OCI-LY3 (cell line): ENCODE measurements at regions not wholly inside any gene's neighbourhood (a gene's known extent, or its start where the extent isn't known, plus 50 kb on each side); places are given as distances from the start of the nearest gene placed in this dataset.

Experiments
- H2AFZ ChIP-seq: fragments of 200-600, 300-600 bp; shearing (Covaris generic); 2 replicates; pipeline ENCODE4 v1.6.0; 2014; ENCODE audit warnings: antibody characterized with exemption, low read depth, low read length
- H3K27ac ChIP-seq: fragments of 200-600, 300-600 bp; sonication (generic); 2 replicates; pipeline ENCODE4 v1.5.1; 2014; ENCODE audit warnings: mild to moderate bottlenecking, low read length, moderate library complexity, mixed read lengths
- H3K27me3 ChIP-seq: fragments of 200-600, 300-600 bp; sonication (generic); 2 replicates; pipeline ENCODE4 v1.6.1; 2014; ENCODE audit warnings: low read depth, low read length, mixed read lengths
- H3K36me3 ChIP-seq: fragments of 200-600, 300-600 bp; sonication (generic); replicated peaks from 2 replicates; pipeline ENCODE3; 2014; ENCODE audit warnings: low read depth, low read length, mixed read lengths
- H3K4me1 ChIP-seq: fragments of 300-600, 200-600 bp; sonication (generic); 2 replicates; pipeline ENCODE4 v1.6.1; 2014; ENCODE audit warnings: low read length, mixed read lengths
- H3K4me2 ChIP-seq: fragments of 200-600, 300-600 bp; sonication (generic); 2 replicates; pipeline ENCODE4 v1.6.1; 2014; ENCODE audit warnings: low read length, mixed read lengths
- H3K4me3 ChIP-seq: fragments of 300-600, 200-600 bp; sonication (generic); 2 replicates; pipeline ENCODE4 v1.5.1; 2014; ENCODE audit warnings: antibody characterized with exemption, mild to moderate bottlenecking, low read length, moderate library complexity
- H3K79me2 ChIP-seq: fragments of 300-600, 200-600 bp; shearing (Covaris generic); 2 replicates; pipeline ENCODE4 v1.6.1; 2014; ENCODE audit warnings: mild to moderate bottlenecking, low read length, mixed read lengths
- H3K9ac ChIP-seq: fragments of 300-600, 200-600 bp; shearing (Covaris generic); 2 replicates; pipeline ENCODE4 v1.6.0; 2014; ENCODE audit warnings: mild to moderate bottlenecking, low read length, moderate library complexity
- H3K9me3 ChIP-seq: fragments of 200-600, 300-600 bp; shearing (Covaris generic); 2 replicates; pipeline ENCODE4 v1.6.1; 2014; ENCODE audit warnings: low read length, mixed read lengths; ENCODE audit not compliant: insufficient read depth
- H4K20me1 ChIP-seq: fragments of 200-600, 300-600 bp; sonication (generic); 2 replicates; pipeline ENCODE4 v1.6.1; 2016; ENCODE audit warnings: low read length, mixed read lengths; ENCODE audit not compliant: insufficient read depth
- CTCF ChIP-seq: fragments of 200-600, 300-600 bp; sonication (generic); IDR thresholded peaks from 2 replicates; pipeline ENCODE4 v1.5.1; 2014; ENCODE audit warnings: antibody characterized with exemption, low read length, low read depth
- EZH2phosphoT487 ChIP-seq: fragments of 200-600 bp; shearing (Covaris generic); IDR thresholded peaks from 2 replicates; pipeline ENCODE4 v1.6.1; 2018; ENCODE audit warnings: antibody characterized with exemption, mixed run types, low read depth

- Histone ChIP-seq H3K79me2 (no peaks in the 10 kb centered on the region), H3K4me1 (peaks cover 7% of the 10 kb centered on the region), H3K36me3 (no peaks in the 10 kb centered on the region), H3K27ac (no peak overlapping the region), H4K20me1 (no peaks in the 10 kb centered on the region), H3K9ac (no peak overlapping the region), H3K27me3 (no peaks in the 10 kb centered on the region), H3K4me2 (no peak overlapping the region), H3K4me3 (no peak overlapping the region), H3K9me3 (no peaks in the 10 kb centered on the region), H2AFZ (peak overlapping the region; percentile 75)
- TF ChIP-seq EZH2phosphoT487 (no peak), CTCF (no peak)
These were observed 668.5 kb downstream of the PCDH18 start for GRCh38 chr4:136863756-136864155.

GRCh38 chr4:136862653-136863052, 669.6 kb downstream of the PCDH18 start:
- Histone ChIP-seq H3K4me1 (peaks cover 7% of the 10 kb centered on the region), H3K36me3 (no peaks in the 10 kb centered on the region), H2AFZ (peak overlapping the region; percentile 3; the same call in 1 of the 2 replicates), H3K27me3 (no peaks in the 10 kb centered on the region), H4K20me1 (no peaks in the 10 kb centered on the region), H3K9ac (no peak overlapping the region), H3K79me2 (no peaks in the 10 kb centered on the region), H3K4me3 (no peak overlapping the region), H3K9me3 (no peaks in the 10 kb centered on the region), H3K27ac (no peak overlapping the region), H3K4me2 (no peak overlapping the region)
- TF ChIP-seq CTCF, result no peak
- no peak for TF ChIP-seq EZH2phosphoT487

- H2AFZ ChIP-seq, result no peak overlapping the region
- H3K79me2 ChIP-seq, result no peaks in the 10 kb centered on the region
- no peak overlapping the region for H3K9ac ChIP-seq
- H4K20me1 ChIP-seq, result no peaks in the 10 kb centered on the region
- H3K27ac ChIP-seq, result no peak overlapping the region
- no peak overlapping the region for H3K4me3 ChIP-seq
- TF ChIP-seq EZH2phosphoT487, result no peak
- no peak for TF ChIP-seq CTCF
- no peaks in the 10 kb centered on the region for H3K36me3 ChIP-seq
- peaks cover 7% of the 10 kb centered on the region for H3K4me1 ChIP-seq
- H3K9me3 ChIP-seq, result no peaks in the 10 kb centered on the region
- no peak overlapping the region for H3K4me2 ChIP-seq
- H3K27me3 ChIP-seq, result no peaks in the 10 kb centered on the region
These were observed 671.2 kb downstream of the PCDH18 start for GRCh38 chr4:136861091-136861490.

- no peak for TF ChIP-seq EZH2phosphoT487
- TF ChIP-seq CTCF, result no peak
- H3K27me3 ChIP-seq, result no peaks in the 10 kb centered on the region
These were observed 673.4 kb downstream of the PCDH18 start for GRCh38 chr4:136858903-136859302.

More at GRCh38 chr4:136858903-136859302, 673.4 kb downstream of the PCDH18 start:
- Histone ChIP-seq H3K36me3 (no peaks in the 10 kb centered on the region), H4K20me1 (no peaks in the 10 kb centered on the region), H3K27ac (no peak overlapping the region), H3K4me1 (peaks cover 3% of the 10 kb centered on the region), H3K9me3 (no peaks in the 10 kb centered on the region), H3K4me3 (no peak overlapping the region), H2AFZ (no peak overlapping the region), H3K79me2 (no peaks in the 10 kb centered on the region), H3K9ac (no peak overlapping the region), H3K4me2 (no peak overlapping the region)
